HG02938 (cell line): ENCODE measurements at regions not wholly inside any gene's neighbourhood (a gene's known extent, or its start where the extent isn't known, plus 50 kb on each side); places are given as distances from the start of the nearest gene placed in this dataset.

ENCODE experiments used
- ATAC-seq: cut with Tn5 transposase; IDR thresholded peaks from one replicate; pipeline ENCODE4 v1.9.1; 2021; ENCODE audit warnings: mild to moderate bottlenecking, moderate library complexity; ENCODE audit not compliant: unreplicated experiment

GRCh38 chr9:81532251-81532650 lies 157.1 kb downstream of the TLE1 start:
- ATAC-seq = no peak

DNA sequence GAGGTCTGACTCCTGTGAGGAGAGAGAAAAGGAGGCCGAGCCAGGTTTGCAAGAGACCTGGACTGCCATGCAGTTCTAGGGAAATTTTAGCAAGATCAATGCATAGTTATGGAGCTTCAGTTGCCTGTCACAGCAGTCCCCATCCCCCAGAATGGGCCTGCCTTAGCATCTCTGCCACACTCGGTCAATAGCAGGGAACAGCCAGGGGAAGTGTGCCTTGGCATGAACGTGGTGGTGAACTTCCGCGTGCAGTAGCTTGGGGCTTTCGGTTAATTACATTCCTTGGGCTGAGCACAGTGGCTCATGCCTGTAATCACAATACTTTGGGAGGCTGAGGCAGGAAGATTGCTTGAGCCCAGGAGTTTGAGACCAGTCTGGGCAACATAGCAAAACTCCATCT lies 157.8 kb downstream of the TLE1 start:
- no peak for ATAC-seq

DNA sequence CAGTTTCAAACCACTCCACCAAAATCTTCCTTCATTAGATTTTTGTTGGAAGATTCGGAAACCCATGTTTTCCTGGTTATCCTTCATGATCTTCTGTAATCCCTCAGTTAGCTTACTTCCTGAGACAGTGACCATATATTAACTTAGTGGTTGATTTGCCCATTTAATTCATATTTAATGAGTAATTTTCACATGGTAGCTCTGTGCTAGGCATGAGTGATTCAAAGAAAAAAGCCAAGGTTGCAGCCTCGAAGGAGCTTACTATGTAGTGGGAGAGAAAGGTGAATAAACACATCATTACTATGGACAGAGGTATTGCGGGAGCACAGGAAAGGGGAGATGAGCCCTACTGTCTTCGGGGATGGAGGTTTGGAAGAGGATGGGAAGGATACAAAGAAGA lies 158.5 kb downstream of the TLE1 start:
- ATAC-seq = no peak

- ATAC-seq = no peak
Observed at GRCh38 chr9:81530310-81530810, 159.0 kb downstream of the TLE1 start.

DNA sequence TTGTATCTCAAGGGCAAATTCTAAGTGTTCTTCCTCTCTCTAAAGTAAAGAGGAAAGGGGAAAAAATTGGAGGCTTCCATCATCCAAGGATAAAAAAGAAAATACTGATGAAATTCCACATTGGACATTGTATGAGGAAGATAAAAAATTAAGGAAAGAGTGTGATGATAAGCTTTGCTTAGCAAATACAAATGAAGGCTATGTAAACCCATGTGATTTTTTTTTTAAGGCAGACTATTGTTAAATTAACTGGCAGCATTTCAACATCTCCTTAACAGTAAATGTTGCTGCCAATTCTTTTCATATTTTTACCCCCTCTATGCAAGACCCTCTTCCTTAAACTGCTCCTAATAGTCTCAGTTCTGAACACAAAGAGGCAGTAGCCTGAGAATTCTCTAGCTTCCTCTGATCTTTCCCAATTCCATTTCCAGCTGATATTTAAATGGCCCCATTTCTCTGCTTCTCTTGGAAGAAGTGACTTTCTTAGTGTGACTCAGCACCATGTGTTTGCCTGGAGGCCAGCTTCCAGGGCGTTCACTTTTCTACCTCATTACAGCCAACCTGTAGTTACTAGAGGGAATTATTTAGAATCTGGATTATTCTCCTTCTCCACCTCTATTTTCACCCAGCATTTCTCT lies 159.7 kb downstream of the TLE1 start:
- no peak for ATAC-seq

DNA sequence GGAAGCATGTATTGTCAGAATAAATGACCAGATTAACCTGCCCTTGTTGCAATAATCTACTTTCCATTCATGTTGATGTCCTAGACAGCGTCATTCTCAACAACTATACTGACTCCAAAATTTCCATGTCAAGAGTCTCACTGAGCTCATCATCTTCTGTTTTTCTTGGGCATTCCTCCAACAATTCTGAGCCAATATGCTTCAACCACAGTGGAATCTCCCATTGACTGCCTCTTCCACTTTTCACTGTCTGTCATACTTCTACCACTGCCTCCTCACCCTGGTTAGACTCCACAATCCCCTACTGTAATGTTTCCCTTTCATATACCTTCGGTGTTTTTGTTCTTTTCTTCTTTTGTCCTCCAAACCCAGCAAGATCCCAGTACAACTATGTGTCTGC lies 162.8 kb downstream of the TLE1 start:
- no peak for ATAC-seq

- no peak for ATAC-seq
Observed at GRCh38 chr9:81522716-81523551, 166.4 kb downstream of the TLE1 start.

DNA sequence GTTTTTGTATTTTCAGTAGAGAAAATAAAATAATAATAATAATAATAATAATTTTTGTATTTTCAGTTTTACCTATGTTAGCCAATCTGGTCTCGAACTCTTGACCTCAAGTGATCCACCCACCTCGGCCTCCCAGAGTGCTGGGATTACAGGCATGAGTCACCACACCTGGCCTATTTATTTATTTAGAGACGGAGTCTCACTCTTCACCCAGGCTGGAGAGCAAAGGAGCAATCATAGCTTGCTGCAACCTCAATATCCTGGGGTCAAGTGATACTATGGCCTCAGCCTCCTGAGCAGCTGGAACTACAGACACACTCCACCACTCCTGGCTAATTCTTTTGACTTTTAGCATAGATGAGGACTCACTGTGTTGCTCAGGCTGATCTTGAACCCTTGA lies 167.5 kb downstream of the TLE1 start:
- no peak for ATAC-seq

- ATAC-seq = no peak
Observed at GRCh38 chr9:81519816-81520495, 169.4 kb downstream of the TLE1 start.

DNA sequence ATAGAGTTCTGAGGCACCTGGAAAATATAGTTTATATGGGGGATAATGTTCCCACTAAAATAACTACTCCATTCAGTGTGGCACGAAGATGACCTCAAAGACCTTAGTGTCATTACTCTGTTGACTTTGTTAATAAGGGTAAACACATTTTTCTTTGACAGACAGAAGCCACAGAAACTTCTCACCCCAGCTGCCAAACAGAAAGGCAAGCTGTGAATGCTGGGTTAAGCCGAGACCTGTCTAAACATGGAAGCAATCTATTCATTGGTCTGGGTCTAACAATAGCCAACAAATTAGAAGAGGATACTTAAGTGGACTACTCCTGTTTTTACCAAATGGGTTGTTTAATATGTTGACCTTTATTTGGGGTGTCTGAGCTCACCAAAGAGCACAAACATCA lies 171.4 kb downstream of the TLE1 start:
- no peak for ATAC-seq

DNA sequence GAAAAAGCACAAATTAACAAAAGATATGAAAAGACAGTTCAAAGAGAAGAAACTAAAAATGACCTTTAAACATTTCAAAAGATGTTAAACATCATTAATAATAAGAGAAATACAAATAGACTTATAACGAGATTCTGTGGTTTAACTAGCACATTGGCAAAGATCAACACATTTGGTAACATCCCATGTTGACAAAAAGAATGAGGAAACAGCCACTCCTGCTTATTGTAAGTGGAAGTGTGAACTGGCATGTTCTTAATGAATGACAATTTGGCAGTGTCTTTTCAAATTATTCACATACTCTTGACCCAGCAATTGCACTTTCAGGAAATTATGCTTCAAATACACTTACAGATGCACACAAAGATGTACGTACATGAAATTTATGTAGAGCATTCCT lies 176.3 kb downstream of the TLE1 start:
- no peak for ATAC-seq

DNA sequence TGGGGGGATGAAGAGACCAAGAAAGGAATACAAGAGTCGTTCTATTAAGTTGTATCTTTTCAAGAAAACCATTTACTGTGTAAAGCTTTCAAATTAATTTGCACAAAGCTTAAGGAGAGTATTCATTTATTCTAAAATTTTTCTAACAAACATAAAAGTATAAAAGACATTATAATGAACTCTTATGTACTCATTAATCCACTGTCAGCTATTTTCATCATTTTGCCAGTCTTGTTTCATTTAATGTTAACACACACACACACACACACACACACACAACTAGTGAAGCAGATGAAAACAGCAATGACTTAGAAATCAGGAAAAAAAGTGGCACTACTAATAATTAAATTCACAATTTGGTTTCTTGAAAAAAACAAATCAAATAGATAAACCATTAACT lies 176.7 kb downstream of the TLE1 start:
- ATAC-seq = no peak

DNA sequence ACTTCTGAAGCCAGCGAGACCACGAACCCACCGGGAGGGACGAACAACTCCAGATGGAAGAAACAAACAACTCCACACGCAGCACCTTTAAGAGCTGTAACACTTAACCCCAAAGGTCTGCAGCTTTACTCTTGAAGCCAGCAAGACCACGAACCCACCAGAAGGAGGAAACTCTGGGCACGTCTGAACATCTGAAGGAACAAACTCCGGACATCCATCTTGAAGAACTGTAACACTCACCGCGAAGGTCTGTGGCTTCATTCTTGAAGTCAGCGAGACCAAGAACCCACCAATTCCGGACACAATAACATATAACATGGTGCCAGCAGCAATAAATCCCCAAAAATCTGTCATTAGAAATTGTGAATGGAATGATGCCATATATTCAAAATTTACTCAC lies 180.9 kb downstream of the TLE1 start:
- ATAC-seq = no peak

DNA sequence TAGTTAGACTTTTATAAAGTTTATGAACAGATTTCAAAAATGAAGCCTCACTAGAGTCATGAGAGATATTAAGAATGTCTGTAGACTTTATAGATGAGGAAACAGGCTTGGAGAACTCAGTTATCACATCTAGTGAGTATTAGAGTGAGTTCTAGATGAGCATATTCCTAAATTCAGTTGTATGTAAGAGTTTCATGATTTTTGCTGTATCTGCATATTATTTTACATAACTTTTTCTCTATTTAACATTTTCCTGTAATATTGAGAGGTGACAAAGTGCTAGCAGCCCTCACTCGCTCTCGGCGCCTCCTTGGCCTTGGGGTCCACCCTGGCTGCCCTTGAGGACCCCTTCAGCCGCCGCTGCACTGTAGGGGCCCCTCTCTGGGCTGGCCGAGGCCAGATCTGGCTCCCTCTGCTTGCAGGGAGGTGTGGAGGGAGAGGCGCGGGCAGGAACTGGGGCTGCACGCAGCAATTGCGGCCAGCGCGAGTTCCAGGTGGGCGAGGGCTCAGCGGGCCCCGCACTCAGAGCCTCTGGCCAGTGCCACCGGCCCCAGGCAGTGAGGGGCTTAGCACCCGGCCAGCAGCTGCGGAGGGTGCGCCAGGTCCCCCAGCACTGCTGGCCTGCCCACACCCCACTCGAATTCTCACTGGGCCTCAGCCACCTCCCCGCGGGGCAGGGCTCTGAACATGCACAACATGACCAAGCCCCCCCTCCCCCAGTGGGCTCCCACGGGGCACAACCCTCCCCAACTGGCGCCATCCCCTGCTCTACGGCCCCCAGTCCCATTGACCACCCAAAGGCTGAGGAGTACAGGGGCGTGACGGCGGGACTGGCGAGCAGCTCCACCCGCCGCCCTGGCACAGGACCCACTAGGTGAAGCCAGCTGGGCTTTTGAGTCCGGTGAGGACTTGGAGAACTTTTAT lies 182.1 kb downstream of the TLE1 start:
- ATAC-seq = no peak

DNA sequence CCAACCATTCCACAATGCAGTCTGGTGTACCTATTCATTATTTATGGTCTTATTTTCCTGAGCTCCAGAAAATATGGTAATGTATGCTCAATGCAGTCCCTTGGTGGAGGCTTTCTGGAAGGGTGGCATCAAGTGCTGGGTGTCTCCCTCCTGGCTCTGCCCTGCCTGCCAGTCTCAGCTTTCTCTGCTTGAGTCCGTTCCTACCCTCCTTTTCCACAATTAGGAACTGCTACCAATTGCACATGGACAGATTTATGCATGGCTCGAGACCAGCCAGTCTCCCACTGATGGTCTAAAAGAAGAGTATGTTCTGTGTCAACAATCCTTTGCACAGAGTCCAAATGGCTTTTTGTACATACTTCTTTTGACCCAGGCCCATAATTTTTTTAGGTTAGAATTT lies 189.8 kb downstream of the TLE1 start:
- no peak for ATAC-seq

- no peak for ATAC-seq
Observed at GRCh38 chr9:81499021-81499454, 190.3 kb downstream of the TLE1 start.

DNA sequence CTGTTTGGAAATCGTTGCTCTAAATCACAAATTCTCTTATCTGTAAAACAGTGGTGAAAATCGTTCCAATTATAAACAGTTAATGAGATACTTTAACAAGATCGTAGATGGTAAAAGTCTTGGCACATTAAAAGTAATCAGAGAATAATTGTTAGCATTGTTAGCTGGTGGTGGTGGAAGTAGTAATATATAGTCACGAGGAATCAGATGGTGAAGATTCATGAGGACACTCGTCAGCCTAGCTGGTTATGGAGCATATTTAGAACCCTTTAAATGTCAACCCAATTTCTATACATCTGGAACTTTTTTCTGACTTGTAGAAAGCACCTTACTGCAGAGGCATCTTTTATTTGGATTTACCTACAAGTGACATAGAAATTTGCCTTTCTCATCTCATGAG lies 190.8 kb downstream of the TLE1 start:
- no peak for ATAC-seq

DNA sequence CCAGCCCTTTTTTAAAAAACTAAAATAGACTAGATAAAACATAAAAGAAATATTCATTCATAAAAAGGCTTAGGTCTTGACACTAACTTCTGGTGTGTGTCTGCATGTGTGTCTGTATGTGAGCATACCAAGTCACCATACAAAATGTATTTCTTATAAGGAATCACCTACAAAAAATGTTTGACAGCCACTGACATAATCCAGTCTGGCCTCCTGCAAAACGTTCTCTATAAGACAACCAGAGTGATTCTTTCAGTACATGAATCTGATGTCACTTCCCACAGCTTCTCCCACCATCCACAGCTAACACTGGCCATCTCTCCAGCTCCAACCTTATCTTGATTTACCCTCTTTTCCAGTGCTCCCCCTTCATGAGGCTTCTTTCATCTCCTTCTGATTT lies 192.3 kb downstream of the TLE1 start:
- ATAC-seq = no peak

GRCh38 chr9:81492710-81493447 lies 196.5 kb downstream of the TLE1 start:
- no peak for ATAC-seq
